ENCODE measurements at regions not wholly inside any gene's neighbourhood (a gene's known extent, or its start where the extent isn't known, plus 50 kb on each side); places are given as distances from the start of the nearest gene placed in this dataset.

- peak; percentile 65 for DNase-seq (ENCODE audit: low read depth)
These were observed 122.3 kb upstream of the RAI14 start for GRCh38 chr5:34533582-34534522.

- peak; percentile 87 for DNase-seq (ENCODE audit: low read depth)
These were observed 121.5 kb upstream of the RAI14 start for GRCh38 chr5:34534523-34535103.

GRCh38 chr5:34535433-34535832 is 120.7 kb upstream of the RAI14 start:
- DNase-seq (ENCODE audit: low read depth): no peak

GRCh38 chr5:34535944-34536623 is 120.0 kb upstream of the RAI14 start:
- no peak for DNase-seq (ENCODE audit: low read depth)

- no peak for DNase-seq (ENCODE audit: low read depth)
These were observed 119.4 kb upstream of the RAI14 start for GRCh38 chr5:34536699-34537098.

- DNase-seq (ENCODE audit: low read depth): no peak
These were observed 118.0 kb upstream of the RAI14 start for GRCh38 chr5:34538026-34538672.

- no peak for DNase-seq (ENCODE audit: low read depth)
These were observed 116.9 kb upstream of the RAI14 start for GRCh38 chr5:34539183-34539582.

GRCh38 chr5:34541067-34541466 is 115.1 kb upstream of the RAI14 start:
- DNase-seq (ENCODE audit: low read depth): no peak

- DNase-seq (ENCODE audit: low read depth): no peak
These were observed 113.3 kb upstream of the RAI14 start for GRCh38 chr5:34542818-34543217.

GRCh38 chr5:34543687-34544086 is 112.4 kb upstream of the RAI14 start:
- no peak for DNase-seq (ENCODE audit: low read depth)

- DNase-seq (ENCODE audit: low read depth): no peak
These were observed 111.7 kb upstream of the RAI14 start for GRCh38 chr5:34544403-34544802.

GRCh38 chr5:34545164-34545563 is 111.0 kb upstream of the RAI14 start:
- no peak for DNase-seq (ENCODE audit: low read depth)

- no peak for DNase-seq (ENCODE audit: low read depth)
These were observed 110.5 kb upstream of the RAI14 start for GRCh38 chr5:34545626-34546025.

- no peak for DNase-seq (ENCODE audit: low read depth)
These were observed 108.6 kb upstream of the RAI14 start for GRCh38 chr5:34547300-34548085.

- DNase-seq (ENCODE audit: low read depth): no peak
These were observed 108.1 kb upstream of the RAI14 start for GRCh38 chr5:34548086-34548403.

- DNase-seq (ENCODE audit: low read depth): no peak
These were observed 105.9 kb upstream of the RAI14 start for GRCh38 chr5:34550247-34550646.

GRCh38 chr5:34550964-34551363 is 105.2 kb upstream of the RAI14 start:
- no peak for DNase-seq (ENCODE audit: low read depth)

- DNase-seq (ENCODE audit: low read depth): no peak
These were observed 104.2 kb upstream of the RAI14 start for GRCh38 chr5:34551911-34552433.

- no peak for DNase-seq (ENCODE audit: low read depth)
These were observed 103.4 kb upstream of the RAI14 start for GRCh38 chr5:34552686-34553085.

GRCh38 chr5:34553581-34553980 is 102.5 kb upstream of the RAI14 start:
- DNase-seq (ENCODE audit: low read depth): no peak

GRCh38 chr5:34554641-34555040 is 101.5 kb upstream of the RAI14 start:
- DNase-seq (ENCODE audit: low read depth): no peak
